ENCODE measurements at regions not wholly inside any gene's neighbourhood (a gene's known extent, or its start where the extent isn't known, plus 50 kb on each side); places are given as distances from the start of the nearest gene placed in this dataset.
A peak's percentile ranks its signal among the peaks of the same experiment; 100 is the strongest.
"Not testable (repeated sequence)": the region's sequence is repeated elsewhere in the genome, so short reads cannot be mapped to it uniquely, and the experiment has no call there.

DNA sequence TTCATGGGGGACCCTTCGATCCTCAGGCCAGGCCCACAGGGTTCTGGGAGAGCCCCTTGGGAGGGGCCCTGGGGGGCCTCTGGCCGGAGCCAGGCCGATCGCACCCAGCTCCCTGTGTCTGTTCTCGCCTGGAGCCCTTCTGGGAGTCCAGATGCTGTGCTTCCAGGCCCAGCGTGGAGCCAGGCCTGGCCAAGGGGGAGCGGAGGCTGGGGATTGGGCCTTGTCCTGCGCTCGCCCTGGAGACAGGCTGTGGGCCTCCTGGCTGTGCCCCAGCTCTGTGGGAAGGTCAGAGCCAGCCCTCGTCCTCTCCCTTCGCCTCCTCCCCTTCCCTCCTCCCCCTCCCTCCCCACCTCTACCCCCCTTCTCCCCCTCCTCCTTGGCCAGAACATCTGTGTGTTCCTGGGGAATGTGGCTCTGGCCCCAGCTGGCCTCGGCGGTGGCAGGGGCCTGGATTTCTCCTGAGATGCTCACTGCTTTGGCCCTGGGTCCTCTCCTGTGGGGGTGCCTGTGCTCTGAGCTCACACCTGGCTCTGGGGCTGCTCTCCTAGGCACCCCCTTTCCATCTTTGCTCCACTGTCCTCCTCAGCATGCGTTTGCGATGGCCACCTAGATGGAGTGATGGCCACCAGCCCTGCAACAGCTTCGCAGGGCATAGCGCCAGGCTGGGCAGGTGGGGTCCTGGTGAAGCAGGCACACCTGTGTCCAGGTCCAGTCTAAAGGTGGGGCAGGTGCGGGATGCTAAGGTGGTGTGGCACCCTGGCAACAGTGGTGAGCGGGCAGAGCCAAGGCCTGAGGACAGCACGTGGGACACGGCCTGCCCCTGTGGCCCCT lies 90.6 kb upstream of the CIBAR2 start:
- DNase-seq = peak in 39 of 56 donors; percentile 6 to 74 (median 37)

DNA sequence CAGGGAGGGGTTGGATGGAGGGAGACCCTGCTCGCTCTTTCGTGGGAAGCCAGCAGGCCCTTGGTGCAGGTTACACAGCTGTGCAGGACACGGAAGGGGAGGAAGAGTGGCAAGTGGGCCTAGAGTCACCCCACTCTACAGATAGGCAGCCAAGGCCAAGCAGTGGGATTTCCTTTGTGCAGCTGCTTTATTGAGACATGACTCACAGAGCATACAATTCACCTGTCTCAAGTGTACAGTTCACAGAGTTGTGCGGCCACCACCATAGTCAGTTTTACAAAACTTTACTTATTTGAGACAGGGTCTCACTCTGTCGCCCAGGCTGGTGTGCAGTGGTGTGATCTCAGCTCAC lies 91.2 kb upstream of the CIBAR2 start:
- DNase-seq = no peak

DNA sequence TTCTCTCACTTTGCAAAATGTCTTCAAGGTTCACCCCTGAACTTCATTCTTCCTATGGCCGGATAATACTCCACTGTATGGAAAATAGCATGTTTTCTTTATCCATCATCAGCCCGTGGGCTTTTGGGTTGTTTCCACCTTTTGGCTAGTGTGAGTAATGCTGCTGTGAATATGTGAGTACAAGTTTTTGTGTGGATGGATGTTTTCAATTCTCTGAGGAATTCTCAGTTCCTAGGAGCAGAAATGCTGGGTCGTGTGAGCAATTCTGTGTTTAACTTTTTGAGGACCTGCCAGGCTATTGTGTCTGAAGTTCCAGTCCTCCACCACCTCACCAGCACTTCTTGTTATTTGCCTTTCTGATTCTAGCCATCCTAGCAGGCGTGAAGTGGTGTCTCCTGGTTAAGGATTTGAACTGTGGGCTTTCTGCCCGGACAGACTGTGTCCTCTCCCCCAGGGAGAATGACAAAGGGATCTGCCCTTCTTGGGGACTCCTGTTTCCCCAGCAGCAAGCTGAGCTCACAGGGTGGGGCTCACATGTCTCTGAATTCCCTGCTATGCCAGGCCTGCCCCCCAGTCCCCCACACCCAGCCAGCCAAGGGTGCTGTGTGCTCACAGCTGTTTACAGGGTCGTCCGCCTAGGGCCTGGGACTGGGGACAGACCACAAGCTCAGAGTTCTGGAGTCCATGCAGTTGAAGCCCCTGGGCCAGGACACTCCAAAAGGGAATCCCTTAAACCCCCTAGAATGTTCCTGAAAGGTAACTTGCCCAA lies 92.2 kb upstream of the CIBAR2 start:
- no peak for DNase-seq

DNA sequence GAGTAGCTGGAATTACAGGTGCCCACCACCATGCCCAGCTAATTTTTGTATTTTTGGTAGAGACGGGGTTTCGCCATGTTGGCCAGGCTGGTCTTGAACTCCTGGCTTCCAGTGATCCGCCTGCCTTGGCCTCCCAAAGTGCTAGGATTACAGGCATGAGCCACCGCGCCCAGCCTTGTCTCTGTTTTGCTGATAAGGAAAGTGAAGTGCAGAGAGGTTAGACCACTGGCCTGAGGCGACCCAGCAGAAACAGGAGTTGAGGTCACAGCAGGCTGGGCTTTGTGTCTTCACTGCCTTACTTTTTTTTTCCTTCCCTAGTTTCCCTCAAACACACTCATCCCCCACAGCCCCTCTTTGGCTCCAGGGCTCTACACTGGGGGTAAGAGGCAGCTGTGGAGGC lies 93.0 kb upstream of the CIBAR2 start:
- not testable (repeated sequence) for DNase-seq

DNA sequence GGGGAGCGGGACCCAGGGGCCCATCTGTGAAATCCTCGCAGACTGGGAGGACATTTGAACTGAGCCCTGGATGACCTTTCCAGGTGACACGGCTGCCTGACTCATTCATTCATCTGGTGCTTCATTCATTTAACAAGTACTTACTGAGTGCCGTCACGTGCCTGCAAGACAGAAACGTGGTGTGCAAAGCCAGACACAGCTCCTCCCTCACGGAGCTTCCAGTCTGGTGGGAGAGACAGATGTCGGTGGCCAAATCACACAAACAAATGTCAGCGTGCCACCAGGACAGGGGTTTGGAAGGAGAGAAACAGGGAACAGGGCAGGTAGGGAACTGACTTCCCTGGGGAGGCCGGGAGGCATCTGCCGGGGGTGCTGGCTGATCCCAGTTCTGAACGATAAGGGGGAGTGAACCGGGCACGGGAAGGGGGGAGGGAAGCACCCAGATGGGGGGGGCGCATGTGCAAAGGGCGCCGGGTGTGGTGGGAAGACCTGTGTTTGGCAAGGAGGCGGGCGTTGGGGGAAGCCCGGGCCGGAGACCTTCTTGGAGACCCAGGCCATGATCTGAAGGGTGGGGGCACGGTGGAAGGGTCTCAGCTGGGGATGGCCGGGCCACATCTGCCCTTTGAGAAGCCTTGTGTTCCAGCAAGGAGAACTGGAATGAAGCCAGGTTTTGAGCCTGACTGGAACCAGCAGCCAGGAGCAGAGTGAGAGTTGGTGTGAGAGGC lies 93.6 kb upstream of the CIBAR2 start:
- no peak for DNase-seq

DNA sequence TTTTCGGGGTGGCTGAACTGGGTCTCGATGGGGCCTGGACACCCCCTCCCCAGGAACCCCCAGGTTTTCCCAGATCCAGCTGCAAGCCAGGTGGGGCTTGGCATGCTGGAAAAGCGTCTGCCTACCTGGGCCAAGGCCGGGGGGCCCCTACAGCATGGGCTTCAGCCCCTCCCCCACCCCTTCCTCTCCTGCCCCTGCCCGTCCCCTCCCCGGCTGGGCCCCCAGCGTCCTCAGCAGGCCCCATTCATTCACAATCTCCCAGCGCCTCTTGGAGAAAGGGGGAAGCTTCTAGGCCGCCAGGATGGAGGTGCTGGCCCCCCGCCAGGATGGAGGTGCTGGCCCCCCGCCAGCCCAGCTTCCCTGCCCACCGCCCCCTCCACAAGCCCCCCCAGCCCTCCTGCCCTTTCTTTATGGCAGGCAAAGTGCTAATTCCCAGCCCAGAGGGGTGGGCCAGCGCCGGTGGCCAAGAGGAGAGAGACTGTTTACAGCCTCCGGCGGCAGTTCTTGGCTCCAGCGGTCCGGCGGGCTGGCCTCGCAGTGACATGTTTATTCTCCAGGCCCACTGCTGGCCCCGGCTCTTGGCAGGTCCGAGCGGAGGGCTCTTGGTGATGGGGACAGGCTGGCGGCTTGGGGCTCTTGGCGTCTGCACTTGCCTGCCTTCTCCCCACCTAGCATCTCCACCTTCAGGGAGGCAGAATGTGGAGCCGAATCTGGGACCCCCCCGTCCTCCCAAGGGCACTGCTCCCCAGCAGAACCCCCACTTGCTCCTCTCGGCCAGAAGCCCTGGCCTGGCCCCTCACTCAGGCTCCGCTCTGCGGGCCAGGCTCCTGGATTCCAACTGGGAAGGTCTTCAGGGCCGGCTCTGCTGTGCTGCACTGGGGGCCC lies 94.4 kb upstream of the CIBAR2 start:
- DNase-seq = peak in 52 of 56 donors; percentile 10 to 86 (median 48)

GRCh38 chr16:85207357-85207921 lies 95.2 kb upstream of the CIBAR2 start:
- DNase-seq = peak in 7 of 56 donors; percentile 5 to 25 (median 20)

GRCh38 chr16:85208181-85208580 lies 95.9 kb upstream of the CIBAR2 start:
- DNase-seq = no peak

DNA sequence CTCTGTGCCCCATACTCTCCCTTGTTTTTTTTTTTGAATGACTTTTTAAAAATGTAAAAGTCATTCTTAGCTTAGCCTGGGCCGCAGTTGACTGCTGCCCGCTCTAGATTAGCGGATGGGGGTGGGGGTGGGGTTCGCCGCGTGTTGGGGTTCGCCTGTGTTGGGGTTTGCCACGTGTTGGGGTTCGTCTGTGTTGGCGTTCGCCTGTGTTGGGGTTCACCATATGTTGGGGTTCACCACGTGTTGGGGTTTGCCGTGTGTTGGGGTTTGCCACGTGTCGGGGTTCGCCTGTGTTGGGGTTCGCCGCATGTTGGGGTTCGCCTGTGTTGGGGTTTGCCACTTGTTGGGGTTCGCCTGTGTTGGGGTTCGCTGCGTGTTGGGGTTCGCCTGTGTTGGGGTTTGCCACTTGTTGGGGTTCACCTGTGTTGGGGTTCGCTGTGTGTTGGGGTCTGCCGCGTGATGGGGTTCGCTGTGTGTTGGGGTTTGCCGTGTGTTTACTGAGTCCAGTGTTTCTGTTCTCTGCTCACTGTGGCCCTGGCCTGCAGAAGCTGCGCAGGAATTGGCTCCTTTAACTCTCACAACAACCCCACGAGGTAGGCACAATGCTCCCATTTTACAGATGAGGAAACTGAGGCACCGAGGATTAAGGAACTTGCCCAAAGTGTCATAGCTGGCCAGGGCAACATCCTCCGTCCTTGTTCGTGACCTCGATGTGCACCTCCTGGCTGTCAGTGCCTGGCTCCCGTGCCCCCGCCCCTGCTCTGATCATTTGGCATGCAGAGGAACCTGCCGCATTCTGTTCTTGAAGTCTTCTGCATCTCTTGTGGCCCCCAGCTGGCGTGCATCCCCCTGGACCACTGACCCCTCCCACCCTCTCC lies 96.6 kb upstream of the CIBAR2 start:
- no peak for DNase-seq

DNA sequence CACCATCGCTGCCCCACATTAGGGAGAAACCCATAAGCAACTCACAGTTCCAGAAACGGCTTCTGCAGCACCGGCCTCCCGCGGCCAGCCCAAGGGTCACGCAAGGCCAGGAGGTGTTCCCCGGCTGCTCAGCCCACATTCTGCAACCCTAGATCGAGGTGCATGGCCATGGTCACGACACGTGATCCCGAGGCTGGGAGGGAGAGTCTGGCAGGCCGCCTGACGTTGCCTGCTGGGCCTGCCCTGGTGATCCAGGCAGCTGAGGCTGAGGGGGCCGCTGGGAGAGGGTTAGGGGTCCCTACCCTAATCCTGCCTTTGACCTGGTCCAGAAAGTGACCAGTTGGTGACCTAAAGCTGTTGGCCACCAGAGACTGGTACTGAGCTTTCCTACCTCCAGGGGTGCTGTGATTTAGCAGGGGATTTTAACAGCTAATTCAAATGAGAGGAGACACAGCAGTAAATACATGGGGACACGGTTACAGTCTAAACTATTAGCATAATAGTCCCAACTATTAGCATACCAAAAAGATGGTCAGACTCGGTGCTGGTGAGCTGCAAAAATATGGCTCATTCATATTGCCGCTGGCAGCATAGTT lies 97.4 kb upstream of the CIBAR2 start:
- DNase-seq = no peak

DNA sequence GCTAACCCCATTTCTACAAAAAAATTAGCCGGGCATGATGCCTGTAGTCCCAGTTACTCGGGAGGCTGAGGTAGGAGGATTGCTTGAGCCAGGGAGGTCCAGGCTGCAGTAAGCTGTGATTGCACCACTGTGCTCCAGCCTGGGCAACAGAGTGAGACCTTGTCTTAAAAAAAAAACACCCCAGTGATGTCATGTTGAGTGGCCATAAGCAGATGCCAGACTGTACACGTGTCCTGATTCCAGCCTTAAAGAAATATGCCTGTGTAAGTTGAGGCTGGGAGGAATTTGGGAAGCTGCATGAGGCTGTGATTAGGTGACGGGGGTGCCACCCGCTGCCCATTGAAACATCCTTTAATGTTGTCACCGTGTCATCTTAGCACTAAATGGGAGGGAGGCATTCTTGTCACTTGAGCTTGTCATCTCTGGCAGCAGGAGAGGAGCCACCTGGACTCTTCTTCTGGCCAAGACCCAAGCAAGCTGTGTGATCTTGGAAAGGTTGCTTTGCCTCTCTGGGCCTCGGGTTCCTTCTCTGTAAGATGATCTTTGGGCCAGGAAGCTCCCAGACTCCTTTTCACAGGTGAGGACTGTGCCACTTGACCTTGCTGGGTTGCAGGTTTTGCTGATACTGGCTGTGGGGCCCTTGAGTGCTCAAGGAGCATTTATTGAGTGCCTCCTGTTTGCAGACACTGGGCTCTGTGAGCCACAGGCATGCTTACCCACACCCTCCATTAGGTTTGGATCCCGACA lies 98.3 kb upstream of the CIBAR2 start:
- DNase-seq = no peak

GRCh38 chr16:85211271-85211801 lies 99.1 kb upstream of the CIBAR2 start:
- DNase-seq = no peak

GRCh38 chr16:85213926-85214675 lies 101.8 kb upstream of the CIBAR2 start:
- peak in 1 of 56 donors; percentile 20 for DNase-seq

DNA sequence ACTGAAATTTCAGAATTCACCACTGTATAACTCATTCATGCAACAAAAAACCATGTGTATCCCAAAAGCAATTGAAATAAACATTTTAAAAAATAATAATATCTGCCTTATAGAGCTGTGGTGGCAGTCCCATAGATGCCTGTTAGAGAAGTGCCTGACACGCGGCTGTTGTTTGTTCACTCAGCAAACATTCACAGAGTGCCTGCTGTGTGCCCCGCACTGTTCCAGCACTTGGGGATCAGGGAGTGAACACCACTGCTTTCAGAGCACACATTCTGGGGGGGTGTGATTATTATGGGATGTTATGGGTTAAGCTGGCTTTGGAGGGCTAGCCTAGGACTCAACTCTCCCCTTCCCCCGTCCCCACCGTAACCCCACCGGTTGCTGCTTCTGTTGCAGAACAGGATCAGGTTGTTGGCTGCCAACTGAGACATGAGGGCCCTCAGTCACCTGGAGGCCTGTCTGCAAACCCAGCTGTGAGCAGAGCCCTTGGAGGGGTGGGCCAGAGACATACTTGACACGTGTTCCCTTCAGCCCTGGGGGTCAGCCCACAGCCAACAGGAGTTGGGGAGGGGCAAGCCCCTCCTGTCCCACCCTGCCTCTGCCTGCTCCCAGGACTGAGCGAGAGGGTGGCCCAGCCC lies 103.3 kb upstream of the CIBAR2 start:
- no peak for DNase-seq

GRCh38 chr16:85216522-85217375 lies 104.5 kb upstream of the CIBAR2 start:
- peak in 18 of 56 donors; percentile 7 to 71 (median 36) for DNase-seq
